IPS-NIHi11 (cell line): ENCODE measurements at regions not wholly inside any gene's neighbourhood (a gene's known extent, or its start where the extent isn't known, plus 50 kb on each side); places are given as distances from the start of the nearest gene placed in this dataset.
A peak's percentile ranks its signal among the peaks of the same experiment; 100 is the strongest.
"Not testable (repeated sequence)": the region's sequence is repeated elsewhere in the genome, so short reads cannot be mapped to it uniquely, and the experiment has no call there.

ENCODE experiments used
- DNase-seq: peaks from one replicate; pipeline ENCODE4 v3.0.0; 2012; ENCODE audit warnings: mixed read lengths, low spot score

DNA sequence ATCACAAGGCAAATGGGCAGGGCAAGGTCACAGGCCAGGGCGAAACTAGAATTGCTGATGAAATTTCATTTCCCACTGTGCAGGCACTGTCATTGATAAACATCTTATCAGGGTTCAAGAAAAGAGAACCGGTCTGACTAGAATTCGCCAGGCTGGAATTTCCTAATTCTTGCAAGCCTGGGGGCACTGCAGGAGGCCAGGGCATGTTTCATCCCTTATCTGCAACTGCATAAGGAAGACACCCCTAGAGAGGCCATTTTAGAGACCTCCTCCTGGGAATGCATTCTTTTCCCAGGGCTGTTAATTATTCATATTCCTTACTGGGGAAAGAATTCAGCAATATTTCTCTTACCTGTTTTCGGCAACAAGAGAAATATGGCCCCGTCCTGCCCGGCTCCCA is 266.2 kb upstream of the CYLC2 start:
- DNase-seq: no peak

DNA sequence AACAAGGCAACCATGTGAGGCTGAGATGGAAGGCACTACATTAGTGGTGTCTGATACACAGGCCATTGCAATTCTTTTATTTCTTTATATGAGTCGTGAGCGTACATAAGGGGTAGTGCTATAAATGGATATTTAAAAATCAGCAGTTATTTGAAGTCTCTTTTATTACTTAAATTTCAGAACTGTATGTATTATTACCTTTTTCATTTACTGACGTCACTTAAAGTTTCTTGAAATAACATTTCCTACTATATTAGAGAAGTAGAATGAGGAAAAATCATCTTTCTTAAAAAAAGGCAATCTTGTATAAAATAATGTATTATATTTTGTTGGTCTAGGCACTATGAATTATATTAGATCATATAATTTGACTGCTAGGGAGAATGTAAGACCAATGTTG is 280.9 kb upstream of the CYLC2 start:
- no peak for DNase-seq

DNA sequence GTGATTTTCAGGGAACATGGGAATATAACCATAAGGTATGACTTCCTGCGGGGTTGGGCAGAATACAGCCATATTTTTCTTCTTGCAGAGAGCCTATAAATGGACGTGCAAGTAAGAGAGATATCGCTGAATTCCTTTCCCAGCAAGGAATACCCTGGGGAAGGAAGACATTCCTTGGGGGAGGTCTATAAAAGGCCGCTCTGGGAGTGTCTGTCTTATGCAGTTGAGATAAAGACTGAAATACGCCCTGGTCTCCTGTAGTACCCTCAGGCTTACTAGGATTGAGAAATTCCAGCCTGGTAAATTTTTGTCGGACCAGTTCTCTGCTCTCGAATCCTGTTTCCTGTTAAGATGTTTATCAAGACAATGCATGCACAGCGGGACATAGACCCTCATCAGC is 282.2 kb upstream of the CYLC2 start:
- not testable (repeated sequence) for DNase-seq

DNA sequence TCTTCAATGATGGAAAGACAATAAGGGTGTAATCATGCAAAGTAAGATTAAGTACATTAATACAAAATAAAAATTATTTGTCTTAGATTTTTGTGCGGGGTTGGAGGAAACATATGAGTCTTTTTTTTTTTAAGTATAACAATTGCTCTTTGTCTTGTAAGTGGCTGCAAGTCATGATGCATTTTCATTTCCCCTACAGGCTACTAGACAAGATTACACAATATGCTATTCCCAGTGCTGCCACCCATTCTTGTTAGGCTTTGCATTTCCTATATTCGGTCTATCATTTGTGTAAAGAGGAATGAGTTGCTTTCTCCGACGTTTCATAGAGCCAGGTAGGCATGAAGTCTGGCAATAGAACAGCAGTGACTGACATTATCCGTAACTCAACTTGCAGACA is 294.2 kb upstream of the CYLC2 start:
- DNase-seq: no peak

DNA sequence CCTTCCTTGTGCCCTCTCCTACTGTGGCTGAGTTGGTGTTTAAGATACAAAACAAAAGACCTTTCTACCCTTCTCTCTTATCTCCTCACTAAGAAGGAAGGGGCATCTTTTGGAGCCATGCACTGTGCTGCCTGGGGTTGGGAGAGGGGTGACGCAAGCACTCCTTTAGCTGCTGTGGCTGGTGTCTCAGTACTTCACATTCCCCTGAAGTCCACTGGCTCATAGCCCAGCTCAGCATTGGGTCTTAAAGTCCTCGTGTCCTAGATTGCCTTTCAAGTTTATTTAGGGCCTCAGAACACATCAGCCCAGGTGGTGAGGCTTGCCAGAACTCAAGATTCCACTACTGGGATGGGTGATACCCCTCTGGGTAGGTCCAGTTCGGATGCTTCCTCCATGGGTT is 325.9 kb upstream of the CYLC2 start:
- no peak for DNase-seq

DNA sequence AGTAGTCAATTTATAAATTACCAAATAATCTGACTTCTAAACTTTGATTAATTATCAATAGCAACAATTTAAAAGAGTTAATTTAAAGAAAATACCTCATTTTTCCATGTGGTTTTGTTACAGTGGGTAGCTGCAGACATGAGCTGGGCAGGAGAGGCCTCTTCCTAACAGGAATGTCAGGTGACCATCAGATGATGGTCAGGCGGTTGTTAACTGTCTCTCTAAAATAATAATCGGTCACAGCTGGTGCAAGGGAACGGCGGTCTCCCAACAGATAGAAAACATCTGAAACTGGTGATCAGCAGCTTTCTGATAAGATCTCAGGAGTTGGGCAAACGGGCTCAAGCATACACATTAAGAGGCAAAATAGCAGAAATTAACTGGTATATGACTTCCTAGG is 342.7 kb upstream of the CYLC2 start:
- no peak for DNase-seq

DNA sequence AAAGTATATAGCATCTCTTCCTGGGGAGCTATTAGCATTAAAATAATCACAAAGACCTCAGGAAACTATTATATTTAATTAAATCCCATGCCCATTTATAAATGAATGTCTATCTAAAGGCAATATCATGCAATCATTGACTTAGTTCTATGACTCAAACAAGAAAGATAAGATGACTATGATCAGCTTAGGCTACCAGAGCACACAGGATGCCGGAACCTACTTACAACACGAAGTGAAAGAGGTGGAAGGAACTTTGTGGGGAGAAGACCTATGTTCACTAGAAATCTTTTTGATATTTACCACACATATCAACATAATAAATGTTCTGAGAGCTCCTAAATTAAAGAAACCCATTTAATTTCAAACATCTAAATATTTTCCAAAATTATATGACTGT is 344.2 kb upstream of the CYLC2 start:
- DNase-seq: no peak

DNA sequence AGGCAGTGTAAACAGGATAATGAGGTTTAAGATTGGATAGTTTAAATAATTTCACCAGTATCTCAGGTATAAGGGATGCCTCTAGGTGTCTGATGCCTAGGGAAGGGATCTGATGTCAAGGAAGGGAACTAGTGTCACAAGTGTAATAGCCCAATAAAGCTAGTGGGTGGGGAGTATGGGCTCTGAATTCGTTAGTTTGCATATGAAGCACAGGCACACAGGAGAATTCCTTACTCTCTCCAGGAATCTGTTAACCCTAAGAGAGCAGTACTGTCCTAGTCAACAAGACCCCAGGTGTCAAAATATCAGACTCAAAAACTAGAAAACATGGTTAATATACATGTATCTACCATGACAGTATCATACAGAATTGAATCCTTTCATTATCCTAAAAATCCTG is 352.5 kb upstream of the CYLC2 start:
- DNase-seq: peak; percentile 22

DNA sequence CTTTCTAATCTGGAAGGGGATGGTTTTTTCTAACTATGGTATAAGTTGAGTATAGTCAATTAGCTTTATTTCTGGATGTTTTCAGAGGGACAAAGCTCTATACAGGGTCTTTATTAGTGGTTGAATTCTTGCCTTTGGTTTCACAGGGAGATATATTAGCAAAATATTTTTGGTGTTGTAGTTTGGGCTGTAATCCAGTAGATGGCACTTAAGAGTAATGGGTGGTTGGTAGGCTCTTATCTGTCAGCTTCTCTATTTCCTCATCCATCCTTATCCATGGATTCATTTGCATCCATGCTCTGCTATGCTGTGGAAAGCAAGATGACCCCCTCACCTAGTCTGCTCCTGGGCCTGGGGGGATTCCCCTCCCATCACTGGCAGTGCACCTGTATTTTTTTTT is 363.6 kb upstream of the CYLC2 start:
- DNase-seq: peak; percentile 21

DNA sequence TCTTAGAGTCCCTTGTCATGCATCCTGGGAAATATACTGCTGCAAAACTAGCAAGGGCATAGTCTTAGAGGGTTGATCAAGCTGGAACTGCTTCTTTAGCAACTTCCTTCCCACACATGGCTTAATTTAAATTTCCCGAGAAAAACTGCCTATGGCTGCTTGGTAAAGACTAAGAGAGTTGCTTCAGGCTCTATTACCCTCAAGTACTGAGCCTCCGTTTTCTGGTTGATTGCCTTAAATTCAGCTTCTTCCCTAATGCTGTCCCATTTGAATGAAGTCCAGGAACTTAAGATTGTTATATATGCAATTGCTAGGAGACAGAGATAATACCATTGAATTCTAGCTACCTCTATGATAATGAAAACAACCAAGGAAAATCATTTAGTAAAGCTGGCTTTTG is 385.7 kb upstream of the CYLC2 start:
- DNase-seq: no peak

DNA sequence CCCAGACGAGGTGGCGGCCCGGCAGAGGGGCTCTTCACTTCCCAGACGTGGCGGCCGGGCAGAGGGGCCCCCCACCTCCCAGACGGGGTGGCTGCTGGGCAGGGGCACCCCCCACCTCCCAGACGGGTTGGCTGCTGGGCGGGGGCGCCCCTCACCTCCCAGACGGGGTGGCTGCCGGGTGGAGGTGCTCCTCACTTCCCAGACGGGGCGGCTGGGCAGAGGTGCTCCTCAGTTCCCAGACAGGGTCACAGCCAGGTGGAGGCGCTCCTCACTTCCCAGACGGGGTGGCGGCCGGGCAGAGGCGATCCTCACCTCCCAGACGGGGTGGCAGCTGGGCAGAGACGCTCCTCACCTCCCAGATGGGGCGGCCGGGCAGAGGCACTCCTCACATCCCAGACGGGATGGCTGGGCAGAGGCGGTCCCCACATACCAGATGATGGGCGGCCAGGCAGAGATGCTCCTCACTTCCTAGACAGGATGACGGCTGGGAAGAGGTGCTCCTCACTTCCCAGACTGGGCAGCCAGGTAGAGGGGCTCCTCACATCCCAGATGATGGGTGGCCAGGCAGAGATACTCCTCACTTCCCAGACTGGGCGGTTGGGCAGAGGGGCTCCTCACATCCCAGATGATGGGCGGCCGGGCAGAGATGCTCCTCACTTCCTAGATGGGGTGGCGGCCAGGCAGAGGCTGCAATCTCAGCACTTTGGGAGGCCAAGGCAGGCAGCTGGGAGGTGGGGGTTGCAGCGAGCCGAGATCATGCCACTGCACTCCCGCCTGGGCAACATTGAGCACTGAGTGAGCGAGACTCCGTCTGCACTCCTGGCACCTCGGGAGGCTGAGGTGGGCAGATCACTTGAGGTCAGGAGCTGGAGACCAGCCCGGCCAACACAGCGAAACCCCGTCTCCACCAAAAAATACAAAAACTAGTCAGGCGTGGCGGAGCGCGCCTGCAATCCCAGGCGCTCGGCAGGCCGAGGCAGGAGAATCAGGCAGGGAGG is 391.6 kb upstream of the CYLC2 start:
- DNase-seq: not testable (repeated sequence)

DNA sequence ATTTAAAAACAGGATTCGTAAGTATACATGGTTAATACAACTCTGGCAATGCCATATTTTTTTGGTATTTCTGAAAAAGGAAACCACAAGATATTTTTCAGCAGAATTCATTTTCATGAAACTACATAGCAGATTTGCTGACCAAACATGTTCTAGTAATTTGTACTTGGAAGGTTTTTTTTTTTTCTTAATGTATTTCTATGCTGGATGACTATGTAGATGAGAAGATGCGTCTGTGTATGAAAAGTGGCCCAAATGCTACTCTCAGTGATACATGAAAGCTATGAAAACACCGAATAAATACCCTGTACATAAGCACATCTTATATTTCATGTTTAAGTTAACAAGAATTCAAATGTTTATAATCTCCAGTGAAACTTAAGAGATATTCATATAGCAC is 400.9 kb upstream of the CYLC2 start:
- DNase-seq: no peak

DNA sequence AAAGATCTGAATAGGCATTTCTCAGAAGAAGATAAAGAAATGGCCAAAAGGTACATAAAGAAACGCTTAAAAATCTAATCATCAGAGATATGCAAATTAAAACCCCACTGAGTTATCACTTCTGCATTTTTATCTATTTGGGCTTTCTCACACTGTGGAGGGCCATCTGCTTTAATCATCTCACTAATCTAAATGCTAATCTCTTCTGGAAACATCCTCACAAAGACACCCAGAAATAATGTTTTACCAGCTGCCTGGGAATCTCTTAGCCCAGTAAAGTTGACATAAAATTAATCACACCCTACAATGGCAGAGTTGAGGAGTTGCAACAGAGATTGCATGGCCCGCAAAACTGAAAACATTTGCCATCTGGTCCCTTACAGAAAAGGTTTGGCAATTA is 407.9 kb upstream of the CYLC2 start:
- no peak for DNase-seq

DNA sequence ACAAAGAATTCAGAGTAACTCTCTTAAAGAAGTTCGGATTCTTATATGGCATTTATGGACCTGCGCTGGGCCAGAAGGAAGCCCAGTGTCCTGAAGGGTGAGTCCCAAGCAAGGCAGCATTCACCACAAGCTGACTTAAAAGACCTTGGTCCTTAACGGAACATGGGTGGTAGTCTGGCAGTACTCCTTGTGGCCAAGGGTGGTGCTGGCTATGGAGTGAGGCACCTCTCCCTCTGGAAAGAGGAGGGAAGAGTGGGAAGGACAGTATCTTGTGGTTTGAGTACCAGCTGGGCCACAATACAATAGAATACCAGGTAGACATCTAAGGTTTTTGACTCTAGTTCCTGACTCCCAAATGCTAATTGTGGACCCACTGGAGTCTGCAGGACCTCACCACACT is 425.7 kb upstream of the CYLC2 start:
- DNase-seq: no peak

DNA sequence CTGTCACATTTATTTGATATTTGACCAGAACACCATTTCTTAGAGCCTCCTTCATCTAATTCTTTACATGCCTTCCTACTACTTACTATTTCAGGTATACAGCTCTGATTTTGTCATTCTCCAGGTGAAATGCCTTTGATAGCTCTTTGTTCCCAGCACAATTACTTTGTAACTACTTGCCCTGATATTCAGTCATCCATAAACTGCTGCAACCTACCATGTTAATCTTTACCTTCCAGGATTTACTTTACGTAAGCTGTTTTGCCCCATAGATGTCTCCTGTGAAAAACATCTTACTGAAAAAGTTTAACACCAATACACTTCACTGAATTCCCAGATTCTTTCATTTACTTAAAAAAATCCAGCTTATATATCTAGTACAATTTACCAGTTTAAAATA is 443.8 kb upstream of the CYLC2 start:
- DNase-seq: no peak

DNA sequence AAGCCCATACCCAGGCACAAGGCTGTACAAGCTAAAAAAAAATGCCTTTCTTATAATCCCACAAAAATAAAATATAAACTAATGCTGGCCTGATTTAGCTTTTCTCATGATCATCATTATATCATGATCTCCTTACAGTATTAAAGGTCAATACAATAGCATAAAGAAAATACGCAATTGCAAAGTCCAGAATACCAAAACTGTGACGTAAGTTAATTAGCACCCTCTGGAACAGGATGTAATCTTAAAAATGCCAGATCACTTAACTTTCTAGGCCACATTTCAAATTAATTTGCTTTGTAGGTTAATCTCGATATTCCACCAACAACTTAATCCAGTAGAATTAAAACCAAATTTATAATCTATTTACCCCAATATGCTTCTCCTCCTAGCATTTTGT is 444.2 kb upstream of the CYLC2 start:
- DNase-seq: no peak

DNA sequence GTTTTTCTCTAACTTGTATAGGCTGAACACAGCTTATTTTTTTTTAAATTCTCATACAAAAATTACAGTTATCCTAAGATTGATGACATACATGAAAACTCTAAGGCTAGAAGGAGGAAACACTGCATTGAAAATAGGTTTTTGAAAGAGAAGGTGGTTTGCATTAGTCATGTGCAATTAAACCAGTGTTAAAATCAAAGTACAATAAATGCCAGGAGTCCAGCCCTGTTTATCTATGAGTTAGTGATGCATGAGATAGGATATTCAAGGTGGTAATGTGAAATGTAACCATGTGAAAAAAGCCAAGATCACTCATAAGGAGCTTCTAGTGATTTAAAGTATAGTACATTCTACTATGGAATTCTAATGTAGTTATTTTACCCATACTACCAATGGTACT is 444.9 kb upstream of the CYLC2 start:
- no peak for DNase-seq

DNA sequence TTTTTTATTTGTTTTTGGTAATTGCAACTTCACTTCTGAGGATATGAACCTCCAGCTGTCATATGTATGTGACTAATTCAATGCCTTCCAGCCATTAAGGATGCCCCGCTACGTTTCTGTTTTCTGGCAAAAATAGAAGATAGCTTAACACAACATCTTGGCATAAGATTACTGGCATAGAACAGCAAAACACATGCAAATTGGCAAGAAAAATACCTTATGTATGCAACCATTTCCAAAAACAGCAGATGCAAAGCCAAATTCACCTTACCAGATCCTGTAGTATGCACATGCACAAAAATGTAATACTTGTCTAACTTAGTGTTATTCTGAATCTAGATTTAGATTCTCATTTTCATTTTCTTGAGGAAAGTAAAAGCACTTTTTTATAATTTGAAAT is 461.1 kb upstream of the CYLC2 start:
- DNase-seq: no peak

DNA sequence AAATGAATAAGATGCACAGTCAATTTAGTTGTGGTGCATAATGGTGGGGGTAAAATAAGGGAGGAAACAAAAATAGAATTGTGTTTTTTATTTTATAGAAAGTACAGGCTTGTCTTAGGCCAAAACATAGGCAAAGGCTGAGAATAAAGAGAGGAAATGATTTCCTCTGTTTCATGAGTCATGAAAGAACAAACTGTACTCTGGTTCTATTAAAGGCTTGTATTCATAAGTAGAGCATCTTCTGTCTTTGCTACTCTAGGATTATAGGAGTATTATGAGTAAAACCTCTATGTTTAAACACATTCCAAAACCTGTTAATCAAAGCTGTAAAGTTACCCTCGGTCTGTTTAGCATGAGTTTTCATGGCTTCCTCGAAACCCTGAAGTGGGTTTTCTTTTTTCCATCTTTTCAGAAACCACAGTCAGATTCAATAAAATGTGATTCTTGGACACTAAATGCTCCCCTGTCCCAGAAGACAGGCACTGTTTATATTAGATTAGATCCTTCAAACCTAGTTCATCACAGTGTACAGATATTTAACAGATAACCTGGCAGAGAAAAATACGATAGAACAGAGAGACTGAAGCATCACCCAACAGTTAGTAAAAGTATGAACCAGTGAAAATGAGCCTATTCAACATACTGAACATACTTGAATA is 473.9 kb upstream of the CYLC2 start:
- DNase-seq: no peak

DNA sequence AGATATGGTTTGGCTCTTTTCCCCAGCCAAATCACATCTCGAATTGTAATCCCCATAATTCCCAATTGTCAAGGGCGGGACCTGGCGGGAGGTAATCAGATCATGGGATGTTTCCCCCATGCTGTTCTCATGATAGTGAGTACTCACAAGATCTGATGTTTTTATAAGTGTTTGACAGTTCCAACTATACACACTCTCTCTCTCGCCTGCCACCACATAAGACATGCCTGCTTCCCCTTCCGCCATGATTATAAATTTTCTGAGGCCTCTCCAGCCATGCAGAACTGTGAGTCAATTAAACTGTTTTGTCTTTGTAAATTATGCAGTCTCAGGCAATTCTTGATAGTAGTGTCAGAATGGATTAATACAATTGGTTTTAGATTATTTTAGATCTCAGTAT is 475.7 kb upstream of the CYLC2 start:
- DNase-seq: no peak

DNA sequence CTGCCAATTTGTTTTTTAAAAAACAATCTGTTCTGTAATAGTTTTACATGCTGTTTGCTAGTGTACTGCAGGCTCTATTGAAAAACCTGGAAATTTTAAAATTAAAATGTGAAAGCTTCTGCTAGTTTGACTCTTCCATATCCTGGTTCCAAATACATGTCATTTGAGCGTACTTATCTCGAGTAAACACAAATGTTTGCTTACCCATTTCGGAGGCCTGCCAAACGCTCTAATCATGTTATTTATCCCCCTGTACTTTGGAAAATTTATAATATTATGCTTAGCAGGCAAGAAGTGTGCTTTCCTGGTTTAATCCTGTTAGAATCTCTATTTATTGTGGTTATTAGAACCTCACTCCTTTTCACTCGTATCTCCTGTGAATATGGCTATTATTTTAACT is 476.8 kb upstream of the CYLC2 start:
- DNase-seq: no peak

DNA sequence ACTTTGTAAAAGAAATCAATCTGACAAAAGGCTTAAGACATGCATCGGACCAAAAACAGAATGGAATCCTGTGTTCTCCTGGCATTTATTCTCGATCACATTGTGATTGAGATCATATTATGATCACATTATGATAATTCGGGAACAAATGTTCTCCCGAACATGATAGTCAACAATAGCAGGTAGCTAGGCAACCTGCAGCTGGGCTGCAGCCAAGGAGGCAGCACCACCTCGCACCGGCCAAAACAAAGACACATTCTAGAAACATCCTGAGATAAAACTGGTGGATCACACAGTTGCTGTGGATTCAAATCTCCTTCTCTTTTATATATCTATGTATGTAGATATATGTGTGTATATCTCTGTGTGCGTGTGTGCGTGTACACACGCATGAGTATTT is 480.6 kb upstream of the CYLC2 start:
- DNase-seq: no peak

DNA sequence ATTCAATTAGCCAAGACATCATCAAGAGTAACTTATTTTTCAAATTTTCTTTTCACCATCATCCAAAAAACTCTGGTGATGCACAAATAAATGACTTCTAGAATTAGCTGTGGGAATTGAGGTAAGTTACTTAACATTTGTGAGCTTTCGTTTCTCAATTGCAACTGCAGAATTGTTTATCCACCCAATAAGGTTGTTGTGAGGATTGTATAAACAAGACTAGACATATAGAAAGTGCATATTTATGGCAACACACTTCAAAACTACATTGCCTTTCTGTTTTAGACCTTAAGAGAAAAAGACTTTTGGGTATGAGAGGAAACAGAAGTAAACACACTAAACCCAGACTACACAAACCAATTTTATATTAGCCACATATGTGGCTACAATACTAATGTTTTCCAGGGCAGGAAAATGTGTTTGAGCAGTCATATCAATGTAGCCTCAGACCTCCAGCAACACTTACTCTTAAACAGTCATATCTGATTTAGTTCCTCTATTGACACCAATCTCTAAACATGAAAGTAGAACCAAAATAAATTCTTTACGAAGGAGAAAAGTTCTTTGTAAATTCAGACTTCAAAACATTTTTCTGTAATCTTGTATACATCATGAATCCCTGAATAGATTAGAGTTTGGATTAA is 488.0 kb upstream of the CYLC2 start:
- DNase-seq: no peak
